Ascending aorta (tissue), 2 donors: ENCODE measurements at regions not wholly inside any gene's neighbourhood (a gene's known extent, or its start where the extent isn't known, plus 50 kb on each side); places are given as distances from the start of the nearest gene placed in this dataset.
"Not testable (repeated sequence)": the region's sequence is repeated elsewhere in the genome, so short reads cannot be mapped to it uniquely, and the experiment has no call there.

Experiments used
- DNase-seq, 2 donors: peaks; one replicate each; pipeline ENCODE4 v3.0.0-alpha.2; 2019; ENCODE audit warnings: low spot score in 2 of 2
- H3K27ac ChIP-seq, 2 donors: fragments of 200-600 bp; sonication (generic); one replicate each; pipeline ENCODE4 v1.5.1; 2016 to 2017; ENCODE audit warnings: mild to moderate bottlenecking in 1 of 2
- H3K27me3 ChIP-seq: fragments of 200-600 bp; sonication (generic); one replicate; pipeline ENCODE4 v1.5.1; 2017
- H3K36me3 ChIP-seq, 2 donors: fragments of 200-600 bp; sonication (generic); one replicate each; pipeline ENCODE4 v1.5.1; 2016
- H3K4me1 ChIP-seq, 2 donors: fragments of 200-600 bp; sonication (generic); one replicate each; pipeline ENCODE4 v1.5.1; 2016 to 2017; ENCODE audit warnings: mild to moderate bottlenecking in 1 of 2
- H3K4me3 ChIP-seq, 2 donors: fragments of 200-600 bp; sonication (generic); one replicate each; pipeline ENCODE4 v1.5.1; 2016 to 2017; ENCODE audit warnings: mild to moderate bottlenecking in 1 of 2
- H3K9me3 ChIP-seq, 2 donors: fragments of 200-600 bp; sonication (generic); one replicate each; pipeline ENCODE4 v1.5.1; 2016
- intact Hi-C: fragments of 100-400 bp; cut with DNase I; formaldehyde crosslinking; loops from one replicate; pipeline ENCODE4 v1.15.1; 2023
- TF ChIP-seq, protein P1 (sequence below), 3 experiments: fragments of 200-600 bp in 2 of 3; fragments of 450-650 bp in 1 of 3; sonication (generic) in 2 of 3; IDR thresholded peaks; one replicate each; pipeline ENCODE4 v1.5.1; 2016 to 2019; ENCODE audit warnings: antibody characterized with exemption in 3 of 3, mild to moderate bottlenecking in 1 of 3, moderate library complexity in 1 of 3

- DNase-seq = no peak
- no peaks in the 10 kb centered on the region for H3K36me3 ChIP-seq
- TF ChIP-seq, protein P1, sequence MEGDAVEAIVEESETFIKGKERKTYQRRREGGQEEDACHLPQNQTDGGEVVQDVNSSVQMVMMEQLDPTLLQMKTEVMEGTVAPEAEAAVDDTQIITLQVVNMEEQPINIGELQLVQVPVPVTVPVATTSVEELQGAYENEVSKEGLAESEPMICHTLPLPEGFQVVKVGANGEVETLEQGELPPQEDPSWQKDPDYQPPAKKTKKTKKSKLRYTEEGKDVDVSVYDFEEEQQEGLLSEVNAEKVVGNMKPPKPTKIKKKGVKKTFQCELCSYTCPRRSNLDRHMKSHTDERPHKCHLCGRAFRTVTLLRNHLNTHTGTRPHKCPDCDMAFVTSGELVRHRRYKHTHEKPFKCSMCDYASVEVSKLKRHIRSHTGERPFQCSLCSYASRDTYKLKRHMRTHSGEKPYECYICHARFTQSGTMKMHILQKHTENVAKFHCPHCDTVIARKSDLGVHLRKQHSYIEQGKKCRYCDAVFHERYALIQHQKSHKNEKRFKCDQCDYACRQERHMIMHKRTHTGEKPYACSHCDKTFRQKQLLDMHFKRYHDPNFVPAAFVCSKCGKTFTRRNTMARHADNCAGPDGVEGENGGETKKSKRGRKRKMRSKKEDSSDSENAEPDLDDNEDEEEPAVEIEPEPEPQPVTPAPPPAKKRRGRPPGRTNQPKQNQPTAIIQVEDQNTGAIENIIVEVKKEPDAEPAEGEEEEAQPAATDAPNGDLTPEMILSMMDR (IDR thresholded peaks at IDR 0.05) = no peak
- H3K27me3 ChIP-seq = no peaks in the 10 kb centered on the region
- H3K4me3 ChIP-seq = no peak overlapping the region
- H3K9me3 ChIP-seq = no peaks in the 10 kb centered on the region
- H3K27ac ChIP-seq = no peak overlapping the region
- no peaks in the 10 kb centered on the region for H3K4me1 ChIP-seq
- intact Hi-C loops = no loop called here
Measured at GRCh38 chr13:30061217-30061616, 210.8 kb upstream of the UBL3 start.

DNA sequence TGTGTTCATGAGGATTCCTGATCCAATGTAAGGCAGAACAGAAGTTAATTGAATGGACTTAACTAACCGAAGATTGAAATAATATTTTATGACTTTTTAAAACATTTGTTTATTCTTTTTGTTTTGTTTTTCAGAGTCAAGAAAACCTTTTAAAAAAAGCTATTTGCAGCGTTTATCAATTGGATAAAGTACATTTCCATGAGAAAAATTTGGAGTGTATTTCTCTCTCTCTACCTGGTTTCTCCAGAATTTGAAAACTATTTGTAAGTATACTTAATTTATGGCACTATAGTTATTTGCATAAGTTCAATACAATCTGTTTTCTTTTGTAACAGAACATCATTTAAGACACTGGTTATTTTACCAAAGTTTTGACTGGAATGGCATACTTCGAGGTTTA, 208.0 kb upstream of the UBL3 start:
- intact Hi-C loops = no loop called here
- DNase-seq = no peak
- Histone ChIP-seq H3K4me1 (no peaks in the 10 kb centered on the region), H3K9me3 (no peaks in the 10 kb centered on the region), H3K4me3 (no peak overlapping the region), H3K27me3 (no peaks in the 10 kb centered on the region), H3K27ac (no peak overlapping the region), H3K36me3 (no peaks in the 10 kb centered on the region)
- TF ChIP-seq, protein P1 (IDR thresholded peaks at IDR 0.05) = no peak

- H3K9me3 ChIP-seq, H3K36me3 ChIP-seq, H3K4me1 ChIP-seq, intact Hi-C loops, DNase-seq, H3K27me3 ChIP-seq, H3K27ac ChIP-seq, H3K4me3 ChIP-seq: not testable (repeated sequence)
Measured at GRCh38 chr13:30054546-30054945, 204.1 kb upstream of the UBL3 start.

- Histone ChIP-seq H3K27ac (no peak overlapping the region), H3K4me3 (no peak overlapping the region), H3K4me1 (no peaks in the 10 kb centered on the region), H3K36me3 (no peaks in the 10 kb centered on the region), H3K9me3 (no peaks in the 10 kb centered on the region), H3K27me3 (no peaks in the 10 kb centered on the region)
- TF ChIP-seq, protein P1 (IDR thresholded peaks at IDR 0.05) = no peak
- intact Hi-C loops = no loop called here
- DNase-seq = no peak
Measured at GRCh38 chr13:30053939-30054338, 203.5 kb upstream of the UBL3 start.

DNA sequence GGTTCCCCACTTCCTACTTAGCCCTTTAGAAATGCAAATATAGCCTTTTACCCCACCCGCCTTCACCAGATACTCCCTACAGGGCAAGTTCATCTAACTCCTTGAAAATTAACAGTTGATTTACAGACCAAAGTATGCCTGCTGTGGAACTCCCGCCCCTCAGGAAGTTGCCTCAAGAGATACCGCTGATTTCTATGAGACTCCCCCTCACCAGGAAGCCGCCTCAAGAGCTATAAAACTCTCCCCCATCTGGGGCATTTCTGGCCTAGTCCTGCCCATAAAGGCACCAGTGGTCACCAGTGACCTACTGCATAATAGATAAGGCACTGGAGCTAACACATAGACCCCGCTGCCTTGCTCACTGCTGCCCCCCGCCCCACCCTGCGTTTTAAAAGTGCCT, 201.7 kb upstream of the UBL3 start:
- Histone ChIP-seq H3K27me3 (no peaks in the 10 kb centered on the region), H3K27ac (no peak overlapping the region), H3K36me3 (no peaks in the 10 kb centered on the region), H3K4me1 (no peaks in the 10 kb centered on the region), H3K9me3 (no peaks in the 10 kb centered on the region), H3K4me3 (no peak overlapping the region)
- DNase-seq = no peak
- intact Hi-C loops = no loop called here
- TF ChIP-seq, protein P1 (IDR thresholded peaks at IDR 0.05) = no peak

- no peak overlapping the region for H3K27ac ChIP-seq
- no peaks in the 10 kb centered on the region for H3K9me3 ChIP-seq
- H3K4me3 ChIP-seq = no peak overlapping the region
- no peaks in the 10 kb centered on the region for H3K27me3 ChIP-seq
- H3K36me3 ChIP-seq = no peaks in the 10 kb centered on the region
- no peak for DNase-seq
- intact Hi-C loops = no loop called here
- H3K4me1 ChIP-seq = no peaks in the 10 kb centered on the region
- TF ChIP-seq, protein P1 (IDR thresholded peaks at IDR 0.05) = no peak
Measured at GRCh38 chr13:30051531-30052060, 201.2 kb upstream of the UBL3 start.
